ENCODE measurements at regions not wholly inside any gene's neighbourhood (a gene's known extent, or its start where the extent isn't known, plus 50 kb on each side); places are given as distances from the start of the nearest gene placed in this dataset.

GRCh38 chr13:81760316-81760715, 1419.4 kb upstream of the SPRY2 start:
- Histone ChIP-seq H3K9ac (ENCODE audit: low read length) (no peak overlapping the region), H3K4me3 (ENCODE audit: low read length) (no peak overlapping the region), H3K4me2 (ENCODE audit: low read length) (no peak overlapping the region), H3K27ac (ENCODE audit: low read length) (no peak overlapping the region), H3K36me3 (ENCODE audit: low read depth, low read length) (no peaks in the 10 kb centered on the region), H3K27me3 (ENCODE audit: low read length) (no peaks in the 10 kb centered on the region), H3K4me1 (ENCODE audit: insufficient read depth, low read length) (no peaks in the 10 kb centered on the region), H3K9me3 (ENCODE audit: low read length) (no peaks in the 10 kb centered on the region), H4K20me1 (ENCODE audit: low read length) (no peaks in the 10 kb centered on the region), H3K9me2 (replicated peaks; ENCODE audit: low read length) (no peaks in the 10 kb centered on the region), H3F3A (ENCODE audit: low read length, unreplicated experiment) (no peaks in the 10 kb centered on the region), H2AFZ (ENCODE audit: low read length) (no peak overlapping the region), H3K79me2 (ENCODE audit: low read length) (no peaks in the 10 kb centered on the region)
- TF ChIP-seq EZH2phosphoT487 (IDR thresholded peaks at IDR 0.05; ENCODE audit: borderline replicate concordance, low read length) (no peak), CTCF (conservative IDR thresholded peaks at IDR 0.05; ENCODE audit: low read depth, low read length) (no peak), EZH2 (IDR thresholded peaks at IDR 0.05; ENCODE audit: low read length, unreplicated experiment) (no peak)
- ATAC-seq = peak; percentile 67
- POLR2A ChIA-PET (ENCODE audit: unreplicated experiment) = no interaction called here
- CTCF ChIA-PET = no interaction called here
- no TSS peak for BruUV-seq (replicated peaks)
- DNase-seq = peak; percentile 35
- intact Hi-C loops (cut with micrococcal nuclease) = no loop called here

- ChIA-PET POLR2A (ENCODE audit: unreplicated experiment) (no interaction called here), CTCF (no interaction called here)
- Histone ChIP-seq H3K36me3 (ENCODE audit: low read depth, low read length) (no peaks in the 10 kb centered on the region), H3K27ac (ENCODE audit: low read length) (no peak overlapping the region), H3K9me2 (replicated peaks; ENCODE audit: low read length) (no peaks in the 10 kb centered on the region), H3K4me3 (ENCODE audit: low read length) (no peak overlapping the region), H3K9ac (ENCODE audit: low read length) (no peak overlapping the region), H3K27me3 (ENCODE audit: low read length) (no peaks in the 10 kb centered on the region), H4K20me1 (ENCODE audit: low read length) (no peaks in the 10 kb centered on the region), H3K9me3 (ENCODE audit: low read length) (no peaks in the 10 kb centered on the region), H3K79me2 (ENCODE audit: low read length) (no peaks in the 10 kb centered on the region), H3F3A (ENCODE audit: low read length, unreplicated experiment) (no peaks in the 10 kb centered on the region), H3K4me1 (ENCODE audit: insufficient read depth, low read length) (no peaks in the 10 kb centered on the region), H3K4me2 (ENCODE audit: low read length) (no peak overlapping the region), H2AFZ (ENCODE audit: low read length) (no peak overlapping the region)
- no TSS peak for BruUV-seq (replicated peaks)
- ATAC-seq (no peak), DNase-seq (no peak)
- TF ChIP-seq CTCF (conservative IDR thresholded peaks at IDR 0.05; ENCODE audit: low read depth, low read length) (no peak), EZH2phosphoT487 (IDR thresholded peaks at IDR 0.05; ENCODE audit: borderline replicate concordance, low read length) (no peak), EZH2 (IDR thresholded peaks at IDR 0.05; ENCODE audit: low read length, unreplicated experiment) (no peak)
- intact Hi-C loops (cut with micrococcal nuclease) = no loop called here
Measured at GRCh38 chr13:81757348-81757970, 1416.5 kb upstream of the SPRY2 start.

- DNase-seq = no peak
- no peak for ATAC-seq
- no peak overlapping the region for H3K4me2 ChIP-seq (ENCODE audit: low read length)
- no peaks in the 10 kb centered on the region for H3K9me2 ChIP-seq (replicated peaks; ENCODE audit: low read length)
- ChIA-PET POLR2A (ENCODE audit: unreplicated experiment) (no interaction called here), CTCF (no interaction called here)
- H3K36me3 ChIP-seq (ENCODE audit: low read depth, low read length) = no peaks in the 10 kb centered on the region
- H4K20me1 ChIP-seq (ENCODE audit: low read length) = no peaks in the 10 kb centered on the region
- no peak overlapping the region for H3K27ac ChIP-seq (ENCODE audit: low read length)
- TF ChIP-seq CTCF (conservative IDR thresholded peaks at IDR 0.05; ENCODE audit: low read depth, low read length) (no peak), EZH2phosphoT487 (IDR thresholded peaks at IDR 0.05; ENCODE audit: borderline replicate concordance, low read length) (no peak), EZH2 (IDR thresholded peaks at IDR 0.05; ENCODE audit: low read length, unreplicated experiment) (no peak)
- H2AFZ ChIP-seq (ENCODE audit: low read length) = no peak overlapping the region
- no TSS peak for BruUV-seq (replicated peaks)
- no peaks in the 10 kb centered on the region for H3K27me3 ChIP-seq (ENCODE audit: low read length)
- no peaks in the 10 kb centered on the region for H3K4me1 ChIP-seq (ENCODE audit: insufficient read depth, low read length)
- H3K79me2 ChIP-seq (ENCODE audit: low read length) = no peaks in the 10 kb centered on the region
- H3K9ac ChIP-seq (ENCODE audit: low read length) = no peak overlapping the region
- intact Hi-C loops (cut with micrococcal nuclease) = no loop called here
- H3F3A ChIP-seq (ENCODE audit: low read length, unreplicated experiment) = no peaks in the 10 kb centered on the region
- no peak overlapping the region for H3K4me3 ChIP-seq (ENCODE audit: low read length)
- no peaks in the 10 kb centered on the region for H3K9me3 ChIP-seq (ENCODE audit: low read length)
Measured at GRCh38 chr13:81745391-81745790, 1404.5 kb upstream of the SPRY2 start.
